Subcutaneous abdominal adipose tissue (tissue), 5 donors: ENCODE measurements at regions not wholly inside any gene's neighbourhood (a gene's known extent, or its start where the extent isn't known, plus 50 kb on each side); places are given as distances from the start of the nearest gene placed in this dataset.

Source experiments
- H3K27ac ChIP-seq: one replicate; pipeline ENCODE4 v1.7.0; 2013; ENCODE audit warnings: low read depth, mild to moderate bottlenecking, inconsistent platforms, low read length, moderate library complexity
- H3K27me3 ChIP-seq, 5 donors: one replicate each; pipeline ENCODE4 v1.7.0; 2013; ENCODE audit warnings: low read length in 5 of 5, inconsistent platforms in 1 of 5; ENCODE audit not compliant: control insufficient read depth in 5 of 5, insufficient read depth in 4 of 5
- H3K36me3 ChIP-seq, 5 donors: one replicate each; pipeline ENCODE4 v1.7.0; 2013; ENCODE audit warnings: low read length in 5 of 5; ENCODE audit not compliant: control insufficient read depth in 5 of 5, insufficient read depth in 5 of 5
- H3K4me1 ChIP-seq, 5 donors: one replicate each; pipeline ENCODE4 v1.7.0; 2013; ENCODE audit warnings: low read length in 5 of 5, mild to moderate bottlenecking in 3 of 5, moderate library complexity in 1 of 5; ENCODE audit not compliant: control insufficient read depth in 5 of 5, insufficient read depth in 5 of 5
- H3K4me3 ChIP-seq, 5 donors: one replicate each; pipeline ENCODE4 v1.7.0; 2013; ENCODE audit warnings: low read length in 5 of 5, low read depth in 1 of 5
- H3K9ac ChIP-seq, 5 donors: one replicate each; pipeline ENCODE4 v1.7.0; 2013; ENCODE audit warnings: low read length in 5 of 5, mild to moderate bottlenecking in 4 of 5, moderate library complexity in 3 of 5
- H3K9me3 ChIP-seq, 5 donors: one replicate each; pipeline ENCODE4 v1.7.0; 2013; ENCODE audit warnings: low read length in 5 of 5; ENCODE audit not compliant: control insufficient read depth in 5 of 5
- donor health status: healthy.
- donor health status: healthy.
- donor health status: healthy.
- donor health status: healthy.
- donor health status: healthy.

- Histone ChIP-seq H3K36me3 (no peaks in the 10 kb centered on the region), H3K9ac (no peak overlapping the region), H3K27ac (no peak overlapping the region), H3K4me1 (no peaks in the 10 kb centered on the region), H3K27me3 (peaks cover 0 to 3% (median 0%) of the 10 kb centered on the region in 5 donors), H3K9me3 (no peaks in the 10 kb centered on the region), H3K4me3 (no peak overlapping the region)
These were observed 338.8 kb upstream of the SHH start for GRCh38 chr7:156151078-156151477.

- H3K4me3 ChIP-seq: no peak overlapping the region
- no peak overlapping the region for H3K9ac ChIP-seq
- no peaks in the 10 kb centered on the region for H3K9me3 ChIP-seq
These were observed 336.7 kb upstream of the SHH start for GRCh38 chr7:156148995-156149394.

GRCh38 chr7:156148547-156148946 lies 336.3 kb upstream of the SHH start:
- Histone ChIP-seq H3K4me1 (no peaks in the 10 kb centered on the region), H3K36me3 (no peaks in the 10 kb centered on the region), H3K9ac (no peak overlapping the region), H3K27me3 (peaks cover under 1 to 11% (median 6%) of the 10 kb centered on the region in 5 donors), H3K27ac (no peak overlapping the region), H3K9me3 (no peaks in the 10 kb centered on the region), H3K4me3 (no peak overlapping the region)

More at GRCh38 chr7:156148995-156149394, 336.7 kb upstream of the SHH start:
- no peak overlapping the region for H3K27ac ChIP-seq
- peaks cover 0 to 7% (median 4%) of the 10 kb centered on the region in 5 donors for H3K27me3 ChIP-seq
- H3K4me1 ChIP-seq: no peaks in the 10 kb centered on the region
- H3K36me3 ChIP-seq: no peaks in the 10 kb centered on the region

- H3K27me3 ChIP-seq: peaks cover 3 to 14% (median 7%) of the 10 kb centered on the region in 5 donors
- H3K36me3 ChIP-seq: no peaks in the 10 kb centered on the region
These were observed 335.7 kb upstream of the SHH start for GRCh38 chr7:156147756-156148504.

GRCh38 chr7:156147104-156147503 lies 334.8 kb upstream of the SHH start:
- no peak overlapping the region for H3K27ac ChIP-seq

More at GRCh38 chr7:156147756-156148504, 335.7 kb upstream of the SHH start:
- Histone ChIP-seq H3K9me3 (no peaks in the 10 kb centered on the region), H3K9ac (no peak overlapping the region), H3K4me3 (no peak overlapping the region), H3K27ac (no peak overlapping the region), H3K4me1 (no peaks in the 10 kb centered on the region)

GRCh38 chr7:156145996-156146395 lies 333.7 kb upstream of the SHH start:
- H3K27me3 ChIP-seq: peaks cover 3 to 11% (median 7%) of the 10 kb centered on the region in 5 donors

More at GRCh38 chr7:156147104-156147503, 334.8 kb upstream of the SHH start:
- H3K27me3 ChIP-seq: peaks cover 3 to 14% (median 7%) of the 10 kb centered on the region in 5 donors
- H3K4me1 ChIP-seq: no peaks in the 10 kb centered on the region
- H3K36me3 ChIP-seq: no peaks in the 10 kb centered on the region
- no peak overlapping the region for H3K4me3 ChIP-seq
- H3K9me3 ChIP-seq: no peaks in the 10 kb centered on the region
- H3K9ac ChIP-seq: no peak overlapping the region

GRCh38 chr7:156145184-156145583 lies 332.9 kb upstream of the SHH start:
- no peaks in the 10 kb centered on the region for H3K4me1 ChIP-seq
- no peaks in the 10 kb centered on the region for H3K36me3 ChIP-seq
- peaks cover 3 to 11% (median 7%) of the 10 kb centered on the region in 5 donors for H3K27me3 ChIP-seq
- H3K9ac ChIP-seq: no peak overlapping the region
- H3K9me3 ChIP-seq: no peaks in the 10 kb centered on the region
- H3K27ac ChIP-seq: no peak overlapping the region
- no peak overlapping the region for H3K4me3 ChIP-seq

More at GRCh38 chr7:156145996-156146395, 333.7 kb upstream of the SHH start:
- no peaks in the 10 kb centered on the region for H3K9me3 ChIP-seq
- H3K4me1 ChIP-seq: no peaks in the 10 kb centered on the region
- no peak overlapping the region for H3K27ac ChIP-seq
- H3K36me3 ChIP-seq: no peaks in the 10 kb centered on the region
- no peak overlapping the region for H3K4me3 ChIP-seq
- no peak overlapping the region for H3K9ac ChIP-seq

- no peak overlapping the region for H3K27ac ChIP-seq
- no peak overlapping the region for H3K9ac ChIP-seq
- H3K4me3 ChIP-seq: no peak overlapping the region
- peaks cover 3 to 13% (median 7%) of the 10 kb centered on the region in 5 donors for H3K27me3 ChIP-seq
- no peaks in the 10 kb centered on the region for H3K9me3 ChIP-seq
- no peaks in the 10 kb centered on the region for H3K4me1 ChIP-seq
- no peaks in the 10 kb centered on the region for H3K36me3 ChIP-seq
These were observed 331.4 kb upstream of the SHH start for GRCh38 chr7:156143683-156144082.

GRCh38 chr7:156143158-156143557 lies 330.9 kb upstream of the SHH start:
- Histone ChIP-seq H3K9me3 (peaks cover 0 to 3% (median 0%) of the 10 kb centered on the region in 5 donors), H3K36me3 (no peaks in the 10 kb centered on the region), H3K9ac (no peak overlapping the region), H3K4me1 (no peaks in the 10 kb centered on the region), H3K27ac (no peak overlapping the region), H3K4me3 (no peak overlapping the region), H3K27me3 (peaks cover 6 to 13% (median 9%) of the 10 kb centered on the region in 5 donors)

GRCh38 chr7:156141941-156142340 lies 329.7 kb upstream of the SHH start:
- Histone ChIP-seq H3K27ac (no peak overlapping the region), H3K9me3 (peaks cover 0 to 6% (median 0%) of the 10 kb centered on the region in 5 donors), H3K4me1 (no peaks in the 10 kb centered on the region), H3K4me3 (no peak overlapping the region), H3K27me3 (peaks cover 7 to 15% (median 9%) of the 10 kb centered on the region in 5 donors), H3K9ac (no peak overlapping the region), H3K36me3 (no peaks in the 10 kb centered on the region)
